Gastrocnemius medialis (tissue), 4 donors: ENCODE measurements at regions not wholly inside any gene's neighbourhood (a gene's known extent, or its start where the extent isn't known, plus 50 kb on each side); places are given as distances from the start of the nearest gene placed in this dataset.

Source experiments
- POLR2A ChIP-seq, 2 donors: fragments of 450-650 bp; IDR thresholded peaks; one replicate each; pipeline ENCODE4 v1.6.1; 2017; ENCODE audit warnings: antibody characterized with exemption in 2 of 2, mild to moderate bottlenecking in 2 of 2, moderate library complexity in 2 of 2
- TF ChIP-seq, protein P1 (sequence below), 5 experiments: fragments of 450-650 bp in 3 of 5; fragments of 200-600 bp in 2 of 5; sonication (generic) in 2 of 5; IDR thresholded peaks in 4 of 5; conservative IDR thresholded peaks in 1 of 5; 1 replicate in 4 of 5; 2 replicates in 1 of 5; pipeline ENCODE4 v1.5.1; 2016 to 2019; ENCODE audit warnings: antibody characterized with exemption in 5 of 5, mild to moderate bottlenecking in 3 of 5, moderate library complexity in 3 of 5

DNA sequence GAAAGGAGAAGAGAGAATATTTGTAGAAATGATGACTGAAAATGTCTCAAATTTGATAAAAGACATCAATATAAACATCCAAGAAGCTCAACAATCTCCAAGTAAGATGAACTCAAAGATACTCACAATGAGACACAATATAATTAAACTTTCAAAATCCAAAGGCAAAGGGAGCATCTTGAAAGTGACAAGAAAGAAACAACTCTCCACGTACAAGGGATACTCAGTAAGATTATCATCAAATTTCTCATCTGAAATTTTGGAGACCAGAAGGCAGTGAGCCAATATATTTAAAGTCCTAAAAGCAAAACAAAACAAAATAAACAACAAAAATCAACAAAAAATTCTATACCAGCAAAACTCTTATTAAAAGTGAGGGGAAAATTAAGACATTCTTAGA is 428.7 kb downstream of the NFIB start:
- TF ChIP-seq, protein P1, sequence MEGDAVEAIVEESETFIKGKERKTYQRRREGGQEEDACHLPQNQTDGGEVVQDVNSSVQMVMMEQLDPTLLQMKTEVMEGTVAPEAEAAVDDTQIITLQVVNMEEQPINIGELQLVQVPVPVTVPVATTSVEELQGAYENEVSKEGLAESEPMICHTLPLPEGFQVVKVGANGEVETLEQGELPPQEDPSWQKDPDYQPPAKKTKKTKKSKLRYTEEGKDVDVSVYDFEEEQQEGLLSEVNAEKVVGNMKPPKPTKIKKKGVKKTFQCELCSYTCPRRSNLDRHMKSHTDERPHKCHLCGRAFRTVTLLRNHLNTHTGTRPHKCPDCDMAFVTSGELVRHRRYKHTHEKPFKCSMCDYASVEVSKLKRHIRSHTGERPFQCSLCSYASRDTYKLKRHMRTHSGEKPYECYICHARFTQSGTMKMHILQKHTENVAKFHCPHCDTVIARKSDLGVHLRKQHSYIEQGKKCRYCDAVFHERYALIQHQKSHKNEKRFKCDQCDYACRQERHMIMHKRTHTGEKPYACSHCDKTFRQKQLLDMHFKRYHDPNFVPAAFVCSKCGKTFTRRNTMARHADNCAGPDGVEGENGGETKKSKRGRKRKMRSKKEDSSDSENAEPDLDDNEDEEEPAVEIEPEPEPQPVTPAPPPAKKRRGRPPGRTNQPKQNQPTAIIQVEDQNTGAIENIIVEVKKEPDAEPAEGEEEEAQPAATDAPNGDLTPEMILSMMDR (IDR thresholded peaks at IDR 0.05 in 4 of 5, conservative IDR thresholded peaks at IDR 0.05 in 1 of 5): no peak
- no peak for TF ChIP-seq POLR2A (IDR thresholded peaks at IDR 0.05)
